GM23338 (cell line): ENCODE measurements at regions not wholly inside any gene's neighbourhood (a gene's known extent, or its start where the extent isn't known, plus 50 kb on each side); places are given as distances from the start of the nearest gene placed in this dataset.

Experiments
- ATAC-seq: fragments of 200-7000 bp; cut with Tn5 transposase; 3 replicates; pipeline ENCODE4 v1.9.1; 2020
- DNase-seq: peaks from one replicate; pipeline ENCODE4 v3.0.0-alpha.2; 2015; ENCODE audit warnings: low spot score
- H2AFZ ChIP-seq: fragments of 200-600 bp; sonication (generic); 2 replicates; pipeline ENCODE4 v1.8.0; 2016; ENCODE audit warnings: antibody characterized with exemption, mild to moderate bottlenecking, moderate library complexity
- H3F3A ChIP-seq: fragments of 200-600 bp; sonication (generic); replicated peaks from 2 replicates; pipeline ENCODE4 v1.8.0; 2017; ENCODE audit warnings: antibody characterized with exemption, mixed run types, low read depth
- H3K27ac ChIP-seq: fragments of 200-600 bp; sonication (generic); 2 replicates; pipeline ENCODE4 v1.6.1; 2016; ENCODE audit warnings: low read depth
- H3K27me3 ChIP-seq: fragments of 200-600 bp; sonication (generic); 2 replicates; pipeline ENCODE4 v1.8.0; 2016; ENCODE audit warnings: mild to moderate bottlenecking, mixed run types, moderate library complexity; ENCODE audit not compliant: insufficient read depth
- H3K36me3 ChIP-seq: fragments of 200-600 bp; sonication (generic); 2 replicates; pipeline ENCODE4 v1.8.0; 2016; ENCODE audit warnings: mild to moderate bottlenecking; ENCODE audit not compliant: insufficient read depth
- H3K4me1 ChIP-seq: fragments of 200-600 bp; sonication (generic); 2 replicates; pipeline ENCODE4 v1.8.0; 2016; ENCODE audit warnings: mild to moderate bottlenecking, moderate library complexity; ENCODE audit not compliant: insufficient read depth
- H3K4me2 ChIP-seq: fragments of 200-600 bp; sonication (generic); 2 replicates; pipeline ENCODE4 v1.7.1; 2017; ENCODE audit warnings: mixed run types
- H3K4me3 ChIP-seq: fragments of 200-600 bp; sonication (generic); 2 replicates; pipeline ENCODE4 v1.6.1; 2016; ENCODE audit warnings: mixed run types
- H3K79me2 ChIP-seq: fragments of 200-600 bp; sonication (generic); replicated peaks from 2 replicates; pipeline ENCODE4 v1.8.0; 2017; ENCODE audit warnings: mild to moderate bottlenecking; ENCODE audit not compliant: insufficient read depth
- H3K9me2 ChIP-seq: fragments of 200-600 bp; sonication (generic); 2 replicates; pipeline ENCODE4 v1.8.0; 2017; ENCODE audit not compliant: insufficient read depth
- H4K20me1 ChIP-seq: fragments of 200-600 bp; sonication (generic); replicated peaks from 2 replicates; pipeline ENCODE4 v1.8.0; 2017; ENCODE audit warnings: mild to moderate bottlenecking; ENCODE audit not compliant: insufficient read depth
- H3K27ac Mint-ChIP-seq: 2 replicates; pipeline ENCODE4 v1.8.0; 2020; ENCODE audit warnings: inconsistent platforms, mild to moderate bottlenecking, moderate library complexity, mixed read lengths
- H3K27me3 Mint-ChIP-seq: 3 replicates; pipeline ENCODE4 v1.8.0; 2022; ENCODE audit warnings: low read depth, mild to moderate bottlenecking, moderate library complexity, mixed read lengths, inconsistent platforms; ENCODE audit not compliant: insufficient read depth, poor library complexity
- H3K36me3 Mint-ChIP-seq: 3 replicates; pipeline ENCODE4 v1.8.0; 2021; ENCODE audit warnings: low read depth, mild to moderate bottlenecking, inconsistent platforms, moderate library complexity, mixed read lengths
- H3K4me1 Mint-ChIP-seq: 3 replicates; pipeline ENCODE4 v1.8.0; 2020; ENCODE audit warnings: mild to moderate bottlenecking, inconsistent platforms, mixed read lengths
- H3K4me3 Mint-ChIP-seq: 3 replicates; pipeline ENCODE4 v1.8.0; 2021; ENCODE audit warnings: moderate library complexity, mild to moderate bottlenecking, inconsistent platforms, mixed read lengths
- H3K9me3 Mint-ChIP-seq: 3 replicates; pipeline ENCODE4 v1.8.0; 2020; ENCODE audit warnings: moderate library complexity, mild to moderate bottlenecking, inconsistent platforms, mixed read lengths
- CREB1 ChIP-seq: fragments of 250-450 bp; sonication (Bioruptor Pico); IDR thresholded peaks from 2 replicates; pipeline ENCODE4 v1.5.0; 2020; ENCODE audit warnings: low read depth, mild to moderate bottlenecking, moderate library complexity
- EZH2 ChIP-seq: fragments of 200-600 bp; sonication (generic); IDR thresholded peaks from one replicate; pipeline ENCODE4 v1.8.0; 2017; ENCODE audit warnings: antibody characterized with exemption, mild to moderate bottlenecking, low read depth; ENCODE audit not compliant: unreplicated experiment
- EZH2phosphoT487 ChIP-seq: fragments of 200-600 bp; sonication (generic); IDR thresholded peaks from one replicate; pipeline ENCODE4 v1.8.1; 2018; ENCODE audit warnings: antibody characterized with exemption; ENCODE audit not compliant: unreplicated experiment
- NANOG ChIP-seq: IDR thresholded peaks from 2 replicates; pipeline ENCODE4 v1.6.1; 2016; ENCODE audit warnings: antibody characterized with exemption, borderline replicate concordance
- POLR2AphosphoS5 ChIP-seq: IDR thresholded peaks from 2 replicates; pipeline ENCODE4 v1.6.1; 2016; ENCODE audit warnings: antibody characterized with exemption, low read depth
- STAT1 ChIP-seq: IDR thresholded peaks from one replicate; pipeline ENCODE4 v1.6.1; 2016; ENCODE audit warnings: antibody characterized with exemption; ENCODE audit not compliant: unreplicated experiment
- ZNF331 ChIP-seq: fragments of 250-450 bp; sonication (Bioruptor Pico); IDR thresholded peaks from 2 replicates; pipeline ENCODE4 v1.5.0; 2020; ENCODE audit warnings: low read depth, mild to moderate bottlenecking, moderate library complexity
- TF ChIP-seq, protein P1 (sequence below): IDR thresholded peaks from one replicate; pipeline ENCODE4 v1.6.1; 2018; ENCODE audit warnings: antibody characterized with exemption; ENCODE audit not compliant: unreplicated experiment
- TF ChIP-seq, protein P2 (sequence below): IDR thresholded peaks from 2 replicates; pipeline ENCODE4 v1.6.1; 2016; ENCODE audit warnings: antibody characterized with exemption

DNA sequence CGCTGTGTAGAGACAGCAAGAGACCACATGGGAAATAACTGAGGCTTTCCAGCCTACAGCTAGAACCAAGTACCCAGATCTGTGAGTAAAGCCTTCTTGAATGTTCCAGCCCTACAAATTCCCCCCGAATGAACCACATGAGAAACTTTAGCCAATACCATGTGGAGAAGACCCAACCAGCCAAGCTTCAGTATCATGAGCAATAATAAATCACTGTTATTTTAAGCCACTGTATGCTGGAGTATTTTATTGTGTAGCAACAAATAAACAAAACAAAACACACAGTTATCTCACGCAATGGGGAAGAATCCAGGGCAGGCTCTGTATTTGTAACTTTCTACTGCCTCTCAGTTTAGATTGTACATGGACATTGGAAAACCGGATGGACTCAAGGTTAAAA, 426.2 kb downstream of the CDH11 start:
- Mint-ChIP-seq H3K9me3 (no peaks in the 10 kb centered on the region), H3K27me3 (peaks cover 3% of the 10 kb centered on the region), H3K36me3 (no peaks in the 10 kb centered on the region), H3K4me3 (no peak overlapping the region), H3K4me1 (no peaks in the 10 kb centered on the region; the same call in 2 of the 3 replicates), H3K27ac (no peak overlapping the region)
- H3F3A ChIP-seq: no peaks in the 10 kb centered on the region
- H3K4me3 ChIP-seq: no peak overlapping the region
- H3K79me2 ChIP-seq: no peaks in the 10 kb centered on the region
- no peaks in the 10 kb centered on the region for H4K20me1 ChIP-seq
- no peak overlapping the region for H3K4me2 ChIP-seq
- ATAC-seq (no peak), DNase-seq (no peak)
- no peak overlapping the region for H3K27ac ChIP-seq
- TF ChIP-seq, protein P1, sequence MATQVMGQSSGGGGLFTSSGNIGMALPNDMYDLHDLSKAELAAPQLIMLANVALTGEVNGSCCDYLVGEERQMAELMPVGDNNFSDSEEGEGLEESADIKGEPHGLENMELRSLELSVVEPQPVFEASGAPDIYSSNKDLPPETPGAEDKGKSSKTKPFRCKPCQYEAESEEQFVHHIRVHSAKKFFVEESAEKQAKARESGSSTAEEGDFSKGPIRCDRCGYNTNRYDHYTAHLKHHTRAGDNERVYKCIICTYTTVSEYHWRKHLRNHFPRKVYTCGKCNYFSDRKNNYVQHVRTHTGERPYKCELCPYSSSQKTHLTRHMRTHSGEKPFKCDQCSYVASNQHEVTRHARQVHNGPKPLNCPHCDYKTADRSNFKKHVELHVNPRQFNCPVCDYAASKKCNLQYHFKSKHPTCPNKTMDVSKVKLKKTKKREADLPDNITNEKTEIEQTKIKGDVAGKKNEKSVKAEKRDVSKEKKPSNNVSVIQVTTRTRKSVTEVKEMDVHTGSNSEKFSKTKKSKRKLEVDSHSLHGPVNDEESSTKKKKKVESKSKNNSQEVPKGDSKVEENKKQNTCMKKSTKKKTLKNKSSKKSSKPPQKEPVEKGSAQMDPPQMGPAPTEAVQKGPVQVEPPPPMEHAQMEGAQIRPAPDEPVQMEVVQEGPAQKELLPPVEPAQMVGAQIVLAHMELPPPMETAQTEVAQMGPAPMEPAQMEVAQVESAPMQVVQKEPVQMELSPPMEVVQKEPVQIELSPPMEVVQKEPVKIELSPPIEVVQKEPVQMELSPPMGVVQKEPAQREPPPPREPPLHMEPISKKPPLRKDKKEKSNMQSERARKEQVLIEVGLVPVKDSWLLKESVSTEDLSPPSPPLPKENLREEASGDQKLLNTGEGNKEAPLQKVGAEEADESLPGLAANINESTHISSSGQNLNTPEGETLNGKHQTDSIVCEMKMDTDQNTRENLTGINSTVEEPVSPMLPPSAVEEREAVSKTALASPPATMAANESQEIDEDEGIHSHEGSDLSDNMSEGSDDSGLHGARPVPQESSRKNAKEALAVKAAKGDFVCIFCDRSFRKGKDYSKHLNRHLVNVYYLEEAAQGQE: no peak
- no peak for TF ChIP-seq EZH2phosphoT487
- TF ChIP-seq CREB1 (CRISPR knock-in tag): no peak
- TF ChIP-seq NANOG: no peak
- no peak for TF ChIP-seq EZH2
- TF ChIP-seq ZNF331: no peak
- no peak for TF ChIP-seq POLR2AphosphoS5
- no peak overlapping the region for H2AFZ ChIP-seq
- H3K9me2 ChIP-seq: no peaks in the 10 kb centered on the region; the same call in 1 of the 2 replicates
- no peaks in the 10 kb centered on the region for H3K27me3 ChIP-seq
- no peaks in the 10 kb centered on the region for H3K4me1 ChIP-seq
- H3K36me3 ChIP-seq: no peaks in the 10 kb centered on the region

DNA sequence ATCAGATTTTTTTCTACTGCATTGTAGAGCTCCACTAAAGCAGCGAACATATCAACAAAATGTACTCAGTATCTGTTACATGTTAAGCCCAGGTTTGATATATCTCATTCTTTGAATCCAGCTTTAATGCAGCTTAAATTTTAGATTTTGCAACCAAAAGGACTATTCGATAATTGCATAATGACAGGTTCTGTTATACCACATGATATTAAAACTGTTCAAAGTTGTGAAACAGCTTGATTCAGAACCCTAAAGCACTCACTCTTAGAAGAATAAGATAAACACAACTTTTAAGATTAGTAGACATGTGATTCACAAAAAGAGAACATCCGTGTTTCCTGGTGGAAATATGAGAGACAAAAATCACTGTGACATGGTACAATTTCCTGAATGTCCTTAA, 427.9 kb downstream of the CDH11 start:
- DNase-seq (no peak), ATAC-seq (no peak)
- H3K79me2 ChIP-seq: no peaks in the 10 kb centered on the region
- no peak overlapping the region for H3K4me2 ChIP-seq
- H3K4me1 ChIP-seq: no peaks in the 10 kb centered on the region
- no peaks in the 10 kb centered on the region for H3F3A ChIP-seq
- TF ChIP-seq POLR2AphosphoS5: no peak
- H3K27me3 ChIP-seq: no peaks in the 10 kb centered on the region
- no peak overlapping the region for H3K4me3 Mint-ChIP-seq
- no peaks in the 10 kb centered on the region for H4K20me1 ChIP-seq
- no peak overlapping the region for H3K27ac Mint-ChIP-seq
- no peak overlapping the region for H3K4me3 ChIP-seq
- H3K36me3 Mint-ChIP-seq: no peaks in the 10 kb centered on the region
- no peaks in the 10 kb centered on the region for H3K9me2 ChIP-seq
- H3K4me1 Mint-ChIP-seq: no peaks in the 10 kb centered on the region; the same call in 2 of the 3 replicates
- H3K9me3 Mint-ChIP-seq: no peaks in the 10 kb centered on the region
- no peak overlapping the region for H3K27ac ChIP-seq
- no peaks in the 10 kb centered on the region for H3K36me3 ChIP-seq
- H2AFZ ChIP-seq: no peak overlapping the region
- peaks cover 3% of the 10 kb centered on the region for H3K27me3 Mint-ChIP-seq

DNA sequence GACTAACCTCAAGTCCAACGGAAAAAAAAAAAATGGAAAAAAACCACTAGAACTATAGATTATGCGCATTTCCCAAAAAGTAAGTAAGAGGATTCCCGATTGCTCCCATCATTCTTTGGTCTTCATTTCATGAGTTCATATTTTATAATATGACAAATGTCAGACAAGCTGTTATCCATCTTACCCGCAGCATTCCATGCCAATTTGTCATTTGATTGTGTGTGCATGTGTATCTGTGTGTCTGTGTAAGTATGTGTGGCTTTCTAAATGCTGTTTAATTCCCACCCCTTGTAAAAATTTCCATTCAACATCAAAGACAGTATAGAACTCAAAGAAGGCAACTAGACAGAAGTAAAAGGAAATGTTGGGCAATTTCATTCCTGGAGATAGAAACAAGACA, 434.1 kb downstream of the CDH11 start:
- Histone ChIP-seq H3K4me2 (no peak overlapping the region), H3K79me2 (no peaks in the 10 kb centered on the region), H3K4me1 (no peaks in the 10 kb centered on the region), H4K20me1 (no peaks in the 10 kb centered on the region), H3K27ac (no peak overlapping the region), H3F3A (no peaks in the 10 kb centered on the region), H3K27me3 (no peaks in the 10 kb centered on the region), H2AFZ (no peak overlapping the region), H3K36me3 (no peaks in the 10 kb centered on the region), H3K4me3 (no peak overlapping the region), H3K9me2 (0 out of 2 replicates have a peak, but pooled peaks cover 4% of the 10 kb centered on the region)
- no peaks in the 10 kb centered on the region for H3K27me3 Mint-ChIP-seq
- no peaks in the 10 kb centered on the region for H3K36me3 Mint-ChIP-seq
- DNase-seq (no peak), ATAC-seq (no peak)
- no peak overlapping the region for H3K27ac Mint-ChIP-seq
- no peak for TF ChIP-seq ZNF331
- TF ChIP-seq POLR2AphosphoS5: no peak
- no peak for TF ChIP-seq STAT1
- no peak for TF ChIP-seq EZH2
- TF ChIP-seq, protein P1: no peak
- TF ChIP-seq EZH2phosphoT487: no peak
- no peak for TF ChIP-seq CREB1 (CRISPR knock-in tag)
- TF ChIP-seq, protein P2, sequence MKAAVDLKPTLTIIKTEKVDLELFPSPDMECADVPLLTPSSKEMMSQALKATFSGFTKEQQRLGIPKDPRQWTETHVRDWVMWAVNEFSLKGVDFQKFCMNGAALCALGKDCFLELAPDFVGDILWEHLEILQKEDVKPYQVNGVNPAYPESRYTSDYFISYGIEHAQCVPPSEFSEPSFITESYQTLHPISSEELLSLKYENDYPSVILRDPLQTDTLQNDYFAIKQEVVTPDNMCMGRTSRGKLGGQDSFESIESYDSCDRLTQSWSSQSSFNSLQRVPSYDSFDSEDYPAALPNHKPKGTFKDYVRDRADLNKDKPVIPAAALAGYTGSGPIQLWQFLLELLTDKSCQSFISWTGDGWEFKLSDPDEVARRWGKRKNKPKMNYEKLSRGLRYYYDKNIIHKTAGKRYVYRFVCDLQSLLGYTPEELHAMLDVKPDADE: no peak
- no peak for TF ChIP-seq NANOG
- H3K9me3 Mint-ChIP-seq: no peaks in the 10 kb centered on the region
- no peak overlapping the region for H3K4me3 Mint-ChIP-seq
- H3K4me1 Mint-ChIP-seq: no peaks in the 10 kb centered on the region
